Lung (tissue), 11 donors: ENCODE measurements at regions not wholly inside any gene's neighbourhood (a gene's known extent, or its start where the extent isn't known, plus 50 kb on each side); places are given as distances from the start of the nearest gene placed in this dataset.

ENCODE experiments used
- ATAC-seq: fragments of 200-7000 bp; cut with Tn5 transposase; one replicate; pipeline ENCODE4 v1.9.1; 2020; ENCODE audit warnings: moderate number of reproducible peaks; ENCODE audit not compliant: insufficient read depth, low FRiP score
- DNase-seq, 3 donors: peaks; one replicate each; pipeline ENCODE4 v3.0.0-alpha.2; 2013 to 2017
- H3K27ac ChIP-seq, 2 donors: one replicate each; pipeline ENCODE4 v1.5.1; 2013; ENCODE audit warnings: mild to moderate bottlenecking in 2 of 2, moderate library complexity in 2 of 2, control low read depth in 1 of 2, inconsistent platforms in 1 of 2, low read depth in 1 of 2, low read length in 1 of 2
- H3K27me3 ChIP-seq, 3 donors: one replicate each; pipeline ENCODE4 v1.5.1; 2013; ENCODE audit warnings: low read length in 2 of 3; ENCODE audit not compliant: control insufficient read depth in 3 of 3, insufficient read depth in 3 of 3
- H3K36me3 ChIP-seq, 4 donors: one replicate each; pipeline ENCODE4 v1.5.1; 2013; ENCODE audit warnings: low read length in 4 of 4, mild to moderate bottlenecking in 1 of 4, moderate library complexity in 1 of 4; ENCODE audit not compliant: control insufficient read depth in 4 of 4, insufficient read depth in 4 of 4
- H3K4me1 ChIP-seq, 5 donors: one replicate each; pipeline ENCODE4 v1.5.1; 2013; ENCODE audit warnings: low read length in 5 of 5, mild to moderate bottlenecking in 2 of 5, moderate library complexity in 1 of 5; ENCODE audit not compliant: control insufficient read depth in 5 of 5, insufficient read depth in 5 of 5
- H3K4me3 ChIP-seq: one replicate; pipeline ENCODE4 v1.5.1; 2013; ENCODE audit warnings: mild to moderate bottlenecking, control low read depth, moderate library complexity
- H3K9ac ChIP-seq, 2 donors: one replicate each; pipeline ENCODE4 v1.5.1; 2013; ENCODE audit warnings: low read length in 2 of 2, control low read depth in 1 of 2; ENCODE audit not compliant: insufficient read depth in 1 of 2
- H3K9me3 ChIP-seq, 4 donors: one replicate each; pipeline ENCODE4 v1.5.1; 2013; ENCODE audit warnings: low read length in 3 of 4, mild to moderate bottlenecking in 1 of 4, moderate library complexity in 1 of 4; ENCODE audit not compliant: control insufficient read depth in 4 of 4, insufficient read depth in 3 of 4
- WGBS, 2 donors: extraction: QIAGEN DNeasy Blood & Tissue Kit; methylation state at CpG; one replicate each; pipeline ENCODE4 v1.1.7; 2013; 5-methylcytosine and 5-hydroxymethylcytosine counted together
- TF ChIP-seq, protein P1 (sequence below): IDR thresholded peaks from 2 replicates; pipeline ENCODE4 v1.5.1; 2012; ENCODE audit warnings: mild to moderate bottlenecking; ENCODE audit errors: control extremely low read depth, extremely low read depth
- donor health status: control.
- donor health status: control.
- donor health status: Bipolar disorder and iron deficiency.
- donor health status: healthy.
- donor health status: DM: yes; HTN: yes; CAD: no.

DNA sequence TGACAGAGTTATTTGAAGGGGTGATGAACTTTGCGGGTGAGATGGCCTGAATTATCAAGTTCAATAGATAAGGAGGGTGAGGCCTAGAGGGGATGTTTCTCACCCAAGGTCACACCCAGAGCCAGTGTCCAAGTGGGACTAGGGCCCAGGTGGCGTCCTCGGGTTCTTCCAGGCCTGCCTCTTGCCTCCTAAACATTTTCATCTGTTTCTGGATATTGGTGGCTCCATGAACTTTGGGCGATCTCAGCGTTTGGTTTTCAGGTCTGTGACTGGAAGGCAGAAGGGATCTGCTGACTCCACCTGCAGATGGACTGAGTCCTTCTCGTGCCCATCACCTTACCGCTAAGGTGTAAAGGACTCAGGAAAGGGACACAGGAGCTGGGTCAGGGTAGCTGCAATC, 137.3 kb downstream of the DDX1 start:
- Histone ChIP-seq H3K27ac (no peak overlapping the region), H3K9me3 (no peaks in the 10 kb centered on the region), H3K4me1 (peaks cover 3 to 33% (median 12%) of the 10 kb centered on the region in 5 donors), H3K9ac (no peak overlapping the region), H3K36me3 (no peaks in the 10 kb centered on the region), H3K27me3 (peaks cover 0 to 3% (median 0%) of the 10 kb centered on the region in 3 donors), H3K4me3 (no peak overlapping the region)
- WGBS, 2 donors, result 96 to 98% methylated on average over 7 of the region's 7 CpGs
- ATAC-seq (no peak), DNase-seq (no peak)
- TF ChIP-seq, protein P1, sequence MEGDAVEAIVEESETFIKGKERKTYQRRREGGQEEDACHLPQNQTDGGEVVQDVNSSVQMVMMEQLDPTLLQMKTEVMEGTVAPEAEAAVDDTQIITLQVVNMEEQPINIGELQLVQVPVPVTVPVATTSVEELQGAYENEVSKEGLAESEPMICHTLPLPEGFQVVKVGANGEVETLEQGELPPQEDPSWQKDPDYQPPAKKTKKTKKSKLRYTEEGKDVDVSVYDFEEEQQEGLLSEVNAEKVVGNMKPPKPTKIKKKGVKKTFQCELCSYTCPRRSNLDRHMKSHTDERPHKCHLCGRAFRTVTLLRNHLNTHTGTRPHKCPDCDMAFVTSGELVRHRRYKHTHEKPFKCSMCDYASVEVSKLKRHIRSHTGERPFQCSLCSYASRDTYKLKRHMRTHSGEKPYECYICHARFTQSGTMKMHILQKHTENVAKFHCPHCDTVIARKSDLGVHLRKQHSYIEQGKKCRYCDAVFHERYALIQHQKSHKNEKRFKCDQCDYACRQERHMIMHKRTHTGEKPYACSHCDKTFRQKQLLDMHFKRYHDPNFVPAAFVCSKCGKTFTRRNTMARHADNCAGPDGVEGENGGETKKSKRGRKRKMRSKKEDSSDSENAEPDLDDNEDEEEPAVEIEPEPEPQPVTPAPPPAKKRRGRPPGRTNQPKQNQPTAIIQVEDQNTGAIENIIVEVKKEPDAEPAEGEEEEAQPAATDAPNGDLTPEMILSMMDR, result no peak

DNA sequence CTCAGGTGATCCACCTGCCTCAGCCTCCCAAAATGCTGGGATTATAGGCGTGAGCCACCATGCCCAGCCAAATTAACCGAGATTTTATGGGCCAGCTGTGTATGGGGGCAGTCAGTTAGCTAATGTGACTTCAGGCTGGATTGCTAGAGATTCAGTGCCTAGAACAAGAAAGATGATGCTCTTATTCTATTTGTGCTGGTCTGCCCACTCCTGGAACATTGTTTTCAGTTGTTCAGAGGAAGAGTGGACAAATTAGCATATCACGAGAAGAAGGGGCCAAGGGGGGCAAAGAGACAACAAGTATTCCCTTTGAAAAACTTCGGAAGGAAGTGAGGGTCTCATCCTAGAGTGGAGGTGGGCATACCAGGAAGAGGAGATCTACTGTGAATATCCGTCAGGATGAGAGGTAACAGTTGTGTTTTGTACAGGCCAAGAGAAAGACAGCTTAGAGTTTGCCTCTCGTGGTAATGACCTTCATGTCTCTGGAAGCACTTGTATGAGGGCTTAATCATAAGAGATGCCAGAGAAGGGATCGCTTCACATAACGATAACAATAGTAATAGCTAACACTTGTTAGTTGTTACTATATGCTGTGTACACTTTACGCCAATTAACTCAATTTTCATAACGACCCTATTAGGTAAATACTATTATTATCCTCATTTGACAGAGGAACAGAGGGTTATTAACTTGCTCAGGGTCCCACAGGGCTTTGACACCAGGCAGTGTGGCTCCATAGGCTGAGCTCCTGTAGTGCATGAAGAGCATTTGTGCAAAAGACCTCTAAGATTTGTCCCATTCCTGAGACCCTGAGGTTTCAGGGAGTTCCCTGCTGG, 138.3 kb downstream of the DDX1 start:
- Histone ChIP-seq H3K27me3 (peaks cover 0 to 3% (median 0%) of the 10 kb centered on the region in 3 donors), H3K9me3 (no peaks in the 10 kb centered on the region), H3K27ac (no peak overlapping the region), H3K9ac (no peak overlapping the region), H3K36me3 (no peaks in the 10 kb centered on the region), H3K4me3 (no peak overlapping the region), H3K4me1 (peaks cover 10 to 43% (median 18%) of the 10 kb centered on the region in 5 donors)
- no peak for ATAC-seq
- DNase-seq, result no peak
- TF ChIP-seq, protein P1, result no peak
- 76 to 81% methylated on average over 10 of the region's 10 CpGs for WGBS, 2 donors

DNA sequence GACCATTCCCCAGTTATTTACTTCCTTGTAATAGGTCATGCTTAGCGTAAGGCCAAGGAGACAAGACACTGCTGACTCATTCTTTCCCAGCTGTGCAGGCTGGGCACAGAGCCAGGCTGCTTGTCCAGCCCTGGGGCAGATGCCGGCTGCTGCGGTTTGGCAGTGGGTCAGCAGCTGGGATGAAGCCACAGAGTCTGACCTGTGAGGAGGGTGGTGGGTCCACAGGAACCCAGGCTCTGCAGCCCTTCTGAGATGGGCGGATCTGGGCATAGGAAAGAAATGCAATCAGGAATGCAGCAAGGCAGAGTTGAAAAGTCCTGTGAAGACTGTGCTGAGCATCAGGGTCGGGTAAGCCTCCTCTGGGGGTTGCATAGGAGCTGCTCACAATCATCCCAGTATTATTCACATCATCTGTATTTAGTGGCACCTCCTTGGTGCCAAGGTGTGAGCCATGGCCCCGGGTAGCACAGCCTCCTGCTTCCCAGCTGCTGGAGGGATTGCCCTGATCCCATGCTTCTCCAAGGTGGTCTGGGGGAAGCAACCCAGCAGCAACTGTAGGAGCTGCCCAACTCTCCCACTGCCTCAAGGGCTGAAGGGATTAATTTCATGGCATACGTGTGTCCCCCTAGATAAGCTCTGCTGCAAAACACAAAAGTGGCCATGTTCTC, 139.0 kb downstream of the DDX1 start:
- 20 to 25% methylated on average over 7 of the region's 7 CpGs for WGBS, 2 donors
- Histone ChIP-seq H3K4me3 (no peak overlapping the region), H3K36me3 (no peaks in the 10 kb centered on the region), H3K4me1 (peaks cover 10 to 47% (median 20%) of the 10 kb centered on the region in 5 donors), H3K9me3 (no peaks in the 10 kb centered on the region), H3K27me3 (peaks cover 0 to 3% (median 0%) of the 10 kb centered on the region in 3 donors), H3K27ac (no peak overlapping the region), H3K9ac (no peak overlapping the region)
- TF ChIP-seq, protein P1, result no peak
- ATAC-seq (peak; percentile 50), DNase-seq (peak; percentile 92 to 96 (median 95))
